ENCODE measurements at regions not wholly inside any gene's neighbourhood (a gene's known extent, or its start where the extent isn't known, plus 50 kb on each side); places are given as distances from the start of the nearest gene placed in this dataset.
"Not testable (repeated sequence)": the region's sequence is repeated elsewhere in the genome, so short reads cannot be mapped to it uniquely, and the experiment has no call there.

- no peaks in the 10 kb centered on the region for H3K36me3 ChIP-seq (ENCODE audit: insufficient read depth, low read length)
- no peak overlapping the region for H3K4me2 ChIP-seq (ENCODE audit: insufficient read depth, low read length)
- peaks cover 3% of the 10 kb centered on the region for H3K27me3 ChIP-seq (ENCODE audit: insufficient read depth, low read length)
- no peak overlapping the region for H3K4me3 ChIP-seq (ENCODE audit: insufficient read depth, low read length)
- H4K20me1 ChIP-seq (ENCODE audit: insufficient read depth, low read length), result no peaks in the 10 kb centered on the region
- no peaks in the 10 kb centered on the region for H3K9me3 ChIP-seq (ENCODE audit: low read depth, low read length)
- DNase-seq (ENCODE audit: insufficient read length, low spot score, missing footprints), result no peak
- no peak overlapping the region for H3K27ac ChIP-seq (ENCODE audit: low read depth, low read length)
- TF ChIP-seq CTCF (IDR thresholded peaks at IDR 0.05; ENCODE audit: extremely low read depth, low read depth, low read length), result no peak
- H3K4me1 ChIP-seq (ENCODE audit: insufficient read depth, low read length), result no peaks in the 10 kb centered on the region
- no peaks in the 10 kb centered on the region for H3K79me2 ChIP-seq (ENCODE audit: insufficient read depth, low read length)
- H2AFZ ChIP-seq (ENCODE audit: low read length), result peak overlapping the region; percentile 5
Measured at GRCh38 chr5:92635001-92635461, 946.0 kb downstream of the NR2F1-AS1 start.

- Histone ChIP-seq H3K9me3 (ENCODE audit: low read depth, low read length) (no peaks in the 10 kb centered on the region), H2AFZ (ENCODE audit: low read length) (peak overlapping the region; percentile 22), H3K4me3 (ENCODE audit: insufficient read depth, low read length) (no peak overlapping the region), H3K27ac (ENCODE audit: low read depth, low read length) (no peak overlapping the region), H3K4me2 (ENCODE audit: insufficient read depth, low read length) (no peak overlapping the region), H3K36me3 (ENCODE audit: insufficient read depth, low read length) (no peaks in the 10 kb centered on the region), H3K27me3 (ENCODE audit: insufficient read depth, low read length) (peaks cover 3% of the 10 kb centered on the region), H4K20me1 (ENCODE audit: insufficient read depth, low read length) (no peaks in the 10 kb centered on the region), H3K4me1 (ENCODE audit: insufficient read depth, low read length) (no peaks in the 10 kb centered on the region), H3K79me2 (ENCODE audit: insufficient read depth, low read length) (no peaks in the 10 kb centered on the region)
- DNase-seq (ENCODE audit: insufficient read length, low spot score, missing footprints), result no peak
- TF ChIP-seq CTCF (IDR thresholded peaks at IDR 0.05; ENCODE audit: extremely low read depth, low read depth, low read length), result no peak
Measured at GRCh38 chr5:92633875-92634487, 947.0 kb downstream of the NR2F1-AS1 start.

GRCh38 chr5:92633176-92633575, 947.8 kb downstream of the NR2F1-AS1 start:
- no peak overlapping the region for H2AFZ ChIP-seq (ENCODE audit: low read length)
- H3K27me3 ChIP-seq (ENCODE audit: insufficient read depth, low read length), result peaks cover 3% of the 10 kb centered on the region
- no peaks in the 10 kb centered on the region for H3K9me3 ChIP-seq (ENCODE audit: low read depth, low read length)
- H4K20me1 ChIP-seq (ENCODE audit: insufficient read depth, low read length), result no peaks in the 10 kb centered on the region
- no peak overlapping the region for H3K27ac ChIP-seq (ENCODE audit: low read depth, low read length)
- no peak for TF ChIP-seq CTCF (IDR thresholded peaks at IDR 0.05; ENCODE audit: extremely low read depth, low read depth, low read length)
- H3K4me2 ChIP-seq (ENCODE audit: insufficient read depth, low read length), result no peak overlapping the region
- H3K4me1 ChIP-seq (ENCODE audit: insufficient read depth, low read length), result no peaks in the 10 kb centered on the region
- H3K36me3 ChIP-seq (ENCODE audit: insufficient read depth, low read length), result no peaks in the 10 kb centered on the region
- H3K4me3 ChIP-seq (ENCODE audit: insufficient read depth, low read length), result no peak overlapping the region
- H3K79me2 ChIP-seq (ENCODE audit: insufficient read depth, low read length), result no peaks in the 10 kb centered on the region
- DNase-seq (ENCODE audit: insufficient read length, low spot score, missing footprints), result no peak

GRCh38 chr5:92631237-92631701, 949.8 kb downstream of the NR2F1-AS1 start:
- H3K27ac ChIP-seq (ENCODE audit: low read depth, low read length); H4K20me1 ChIP-seq (ENCODE audit: insufficient read depth, low read length); H2AFZ ChIP-seq (ENCODE audit: low read length); H3K4me3 ChIP-seq (ENCODE audit: insufficient read depth, low read length); H3K36me3 ChIP-seq (ENCODE audit: insufficient read depth, low read length); H3K4me1 ChIP-seq (ENCODE audit: insufficient read depth, low read length); DNase-seq (ENCODE audit: insufficient read length, low spot score, missing footprints); H3K9me3 ChIP-seq (ENCODE audit: low read depth, low read length); H3K4me2 ChIP-seq (ENCODE audit: insufficient read depth, low read length); H3K27me3 ChIP-seq (ENCODE audit: insufficient read depth, low read length); H3K79me2 ChIP-seq (ENCODE audit: insufficient read depth, low read length): not testable (repeated sequence)
